ENCODE measurements at regions not wholly inside any gene's neighbourhood (a gene's known extent, or its start where the extent isn't known, plus 50 kb on each side); places are given as distances from the start of the nearest gene placed in this dataset.

- Histone ChIP-seq H3K27me3 (ENCODE audit: control insufficient read depth, insufficient read depth, low read length) (no peaks in the 10 kb centered on the region), H3K27ac (ENCODE audit: insufficient read depth, low read length) (no peak overlapping the region), H3K4me2 (ENCODE audit: extremely low read depth, insufficient read depth, low read length) (no peak overlapping the region), H3K79me2 (ENCODE audit: control insufficient read depth, insufficient read depth, low read length) (no peaks in the 10 kb centered on the region), H3K4me3 (replicated peaks in 1 of 4; ENCODE audit: control extremely low read depth in 1 of 4, insufficient read depth in 1 of 4, low read depth in 3 of 4, low read length in 4 of 4) (no peak overlapping the region), H3K9ac (ENCODE audit: insufficient read depth, low read length) (no peak overlapping the region), H3K9me3 (ENCODE audit: control insufficient read depth, insufficient read depth, low read depth, low read length) (no peaks in the 10 kb centered on the region), H4K20me1 (ENCODE audit: control insufficient read depth, extremely low read depth, insufficient read depth, low read length) (no peaks in the 10 kb centered on the region), H2AFZ (ENCODE audit: low read length) (no peak overlapping the region), H3K4me1 (ENCODE audit: control insufficient read depth, extremely low read depth, insufficient read depth, low read length) (no peaks in the 10 kb centered on the region), H3K36me3 (ENCODE audit: control insufficient read depth, insufficient read depth, low read length) (no peaks in the 10 kb centered on the region)
- no peak for TF ChIP-seq EZH2 (IDR thresholded peaks at IDR 0.05; ENCODE audit: low read length, missing control alignments)
- TF ChIP-seq, protein P1, sequence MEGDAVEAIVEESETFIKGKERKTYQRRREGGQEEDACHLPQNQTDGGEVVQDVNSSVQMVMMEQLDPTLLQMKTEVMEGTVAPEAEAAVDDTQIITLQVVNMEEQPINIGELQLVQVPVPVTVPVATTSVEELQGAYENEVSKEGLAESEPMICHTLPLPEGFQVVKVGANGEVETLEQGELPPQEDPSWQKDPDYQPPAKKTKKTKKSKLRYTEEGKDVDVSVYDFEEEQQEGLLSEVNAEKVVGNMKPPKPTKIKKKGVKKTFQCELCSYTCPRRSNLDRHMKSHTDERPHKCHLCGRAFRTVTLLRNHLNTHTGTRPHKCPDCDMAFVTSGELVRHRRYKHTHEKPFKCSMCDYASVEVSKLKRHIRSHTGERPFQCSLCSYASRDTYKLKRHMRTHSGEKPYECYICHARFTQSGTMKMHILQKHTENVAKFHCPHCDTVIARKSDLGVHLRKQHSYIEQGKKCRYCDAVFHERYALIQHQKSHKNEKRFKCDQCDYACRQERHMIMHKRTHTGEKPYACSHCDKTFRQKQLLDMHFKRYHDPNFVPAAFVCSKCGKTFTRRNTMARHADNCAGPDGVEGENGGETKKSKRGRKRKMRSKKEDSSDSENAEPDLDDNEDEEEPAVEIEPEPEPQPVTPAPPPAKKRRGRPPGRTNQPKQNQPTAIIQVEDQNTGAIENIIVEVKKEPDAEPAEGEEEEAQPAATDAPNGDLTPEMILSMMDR (conservative IDR thresholded peaks at IDR 0.05 in 1 of 2, IDR thresholded peaks at IDR 0.05 in 1 of 2; ENCODE audit: low read depth in 1 of 2, low read length in 2 of 2), result no peak
- DNase-seq (ENCODE audit: low read depth in 2 of 2), result no peak
These were observed 137.8 kb upstream of the CHRNA7 start for GRCh38 chr15:31892513-31892912.

- Histone ChIP-seq H3K36me3 (ENCODE audit: control insufficient read depth, insufficient read depth, low read length) (no peaks in the 10 kb centered on the region), H3K79me2 (ENCODE audit: control insufficient read depth, insufficient read depth, low read length) (no peaks in the 10 kb centered on the region), H3K9me3 (ENCODE audit: control insufficient read depth, insufficient read depth, low read depth, low read length) (no peaks in the 10 kb centered on the region), H3K27ac (ENCODE audit: insufficient read depth, low read length) (no peak overlapping the region), H4K20me1 (ENCODE audit: control insufficient read depth, extremely low read depth, insufficient read depth, low read length) (no peaks in the 10 kb centered on the region), H3K4me3 (replicated peaks in 1 of 4; ENCODE audit: control extremely low read depth in 1 of 4, insufficient read depth in 1 of 4, low read depth in 3 of 4, low read length in 4 of 4) (no peak overlapping the region), H3K4me2 (ENCODE audit: extremely low read depth, insufficient read depth, low read length) (no peak overlapping the region), H2AFZ (ENCODE audit: low read length) (no peak overlapping the region), H3K9ac (ENCODE audit: insufficient read depth, low read length) (no peak overlapping the region), H3K4me1 (ENCODE audit: control insufficient read depth, extremely low read depth, insufficient read depth, low read length) (no peaks in the 10 kb centered on the region), H3K27me3 (ENCODE audit: control insufficient read depth, insufficient read depth, low read length) (no peaks in the 10 kb centered on the region)
- no peak for DNase-seq (ENCODE audit: low read depth in 2 of 2)
- TF ChIP-seq, protein P1 (conservative IDR thresholded peaks at IDR 0.05 in 1 of 2, IDR thresholded peaks at IDR 0.05 in 1 of 2; ENCODE audit: low read depth in 1 of 2, low read length in 2 of 2), result no peak
- no peak for TF ChIP-seq EZH2 (IDR thresholded peaks at IDR 0.05; ENCODE audit: low read length, missing control alignments)
These were observed 136.5 kb upstream of the CHRNA7 start for GRCh38 chr15:31893780-31894179.

GRCh38 chr15:31897746-31898145, 132.6 kb upstream of the CHRNA7 start:
- Histone ChIP-seq H3K79me2 (ENCODE audit: control insufficient read depth, insufficient read depth, low read length) (no peaks in the 10 kb centered on the region), H3K4me1 (ENCODE audit: control insufficient read depth, extremely low read depth, insufficient read depth, low read length) (no peaks in the 10 kb centered on the region), H3K27ac (ENCODE audit: insufficient read depth, low read length) (no peak overlapping the region), H3K9me3 (ENCODE audit: control insufficient read depth, insufficient read depth, low read depth, low read length) (no peaks in the 10 kb centered on the region), H3K27me3 (ENCODE audit: control insufficient read depth, insufficient read depth, low read length) (no peaks in the 10 kb centered on the region), H3K9ac (ENCODE audit: insufficient read depth, low read length) (no peak overlapping the region), H3K36me3 (ENCODE audit: control insufficient read depth, insufficient read depth, low read length) (no peaks in the 10 kb centered on the region), H2AFZ (ENCODE audit: low read length) (no peak overlapping the region), H3K4me2 (ENCODE audit: extremely low read depth, insufficient read depth, low read length) (no peak overlapping the region), H3K4me3 (replicated peaks in 1 of 4; ENCODE audit: control extremely low read depth in 1 of 4, insufficient read depth in 1 of 4, low read depth in 3 of 4, low read length in 4 of 4) (no peak overlapping the region), H4K20me1 (ENCODE audit: control insufficient read depth, extremely low read depth, insufficient read depth, low read length) (no peaks in the 10 kb centered on the region)
- no peak for TF ChIP-seq EZH2 (IDR thresholded peaks at IDR 0.05; ENCODE audit: low read length, missing control alignments)
- TF ChIP-seq, protein P1 (conservative IDR thresholded peaks at IDR 0.05 in 1 of 2, IDR thresholded peaks at IDR 0.05 in 1 of 2; ENCODE audit: low read depth in 1 of 2, low read length in 2 of 2), result no peak
- DNase-seq (ENCODE audit: low read depth in 2 of 2), result no peak
